Activated gamma-delta T cell (primary cell): ENCODE measurements at regions not wholly inside any gene's neighbourhood (a gene's known extent, or its start where the extent isn't known, plus 50 kb on each side); places are given as distances from the start of the nearest gene placed in this dataset.
"Not testable (repeated sequence)": the region's sequence is repeated elsewhere in the genome, so short reads cannot be mapped to it uniquely, and the experiment has no call there.

Experiments used
- DNase-seq: peaks from one replicate; lab custom pipeline; 2025; lab: John Stamatoyannopoulos, UW

- DNase-seq = no peak
These were observed 154.0 kb downstream of the MATN1 start for GRCh38 chr1:30569384-30569783.

- no peak for DNase-seq
These were observed 160.8 kb downstream of the MATN1 start for GRCh38 chr1:30562559-30562958.

- no peak for DNase-seq
These were observed 171.8 kb downstream of the MATN1 start for GRCh38 chr1:30551603-30552002.

- no peak for DNase-seq
These were observed 172.8 kb downstream of the MATN1 start for GRCh38 chr1:30550365-30551220.

- not testable (repeated sequence) for DNase-seq
These were observed 173.5 kb downstream of the MATN1 start for GRCh38 chr1:30549872-30550271.

- no peak for DNase-seq
These were observed 175.1 kb downstream of the MATN1 start for GRCh38 chr1:30548294-30548693.

GRCh38 chr1:30547326-30547725 is 176.1 kb downstream of the MATN1 start:
- not testable (repeated sequence) for DNase-seq

GRCh38 chr1:30545365-30545764 is 178.0 kb downstream of the MATN1 start:
- DNase-seq = no peak

GRCh38 chr1:30541721-30542485 is 181.5 kb downstream of the MATN1 start:
- no peak for DNase-seq

- DNase-seq = no peak
These were observed 182.7 kb downstream of the MATN1 start for GRCh38 chr1:30540611-30541192.

GRCh38 chr1:30539884-30540283 is 183.5 kb downstream of the MATN1 start:
- no peak for DNase-seq

- no peak for DNase-seq
These were observed 184.2 kb downstream of the MATN1 start for GRCh38 chr1:30538993-30539867.

- no peak for DNase-seq
These were observed 185.0 kb downstream of the MATN1 start for GRCh38 chr1:30538226-30538992.

GRCh38 chr1:30537279-30537678 is 186.1 kb downstream of the MATN1 start:
- no peak for DNase-seq

- no peak for DNase-seq
These were observed 186.9 kb downstream of the MATN1 start for GRCh38 chr1:30536530-30536929.

- DNase-seq = no peak
These were observed 187.6 kb downstream of the MATN1 start for GRCh38 chr1:30535595-30536325.

GRCh38 chr1:30534551-30534940 is 188.8 kb downstream of the MATN1 start:
- DNase-seq = no peak

- DNase-seq = no peak
These were observed 189.4 kb downstream of the MATN1 start for GRCh38 chr1:30533796-30534550.

GRCh38 chr1:30533141-30533540 is 190.2 kb downstream of the MATN1 start:
- DNase-seq = no peak

GRCh38 chr1:30532621-30533020 is 190.8 kb downstream of the MATN1 start:
- DNase-seq = no peak
